ENCODE measurements at regions not wholly inside any gene's neighbourhood (a gene's known extent, or its start where the extent isn't known, plus 50 kb on each side); places are given as distances from the start of the nearest gene placed in this dataset.

DNA sequence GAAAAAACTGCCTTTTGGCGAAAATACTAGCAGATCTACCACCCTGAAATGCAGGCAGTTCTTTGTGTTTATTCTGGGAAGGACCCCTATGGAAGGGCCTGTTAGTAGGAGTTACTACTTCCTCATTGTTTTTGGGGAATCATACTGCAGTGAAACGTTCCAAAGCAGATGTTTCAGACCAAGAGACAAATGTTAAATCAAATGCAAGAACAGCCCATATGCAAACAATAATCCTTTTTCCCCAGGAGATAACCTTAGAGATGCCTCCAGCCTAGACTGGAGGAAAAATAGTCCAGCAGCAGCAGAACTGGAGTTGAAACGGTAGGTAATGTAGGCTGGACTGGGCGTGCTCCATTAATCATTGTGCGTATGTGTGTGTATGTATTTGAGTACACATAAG, 65.9 kb upstream of the VWDE start (continued):
- TF ChIP-seq, protein P1, sequence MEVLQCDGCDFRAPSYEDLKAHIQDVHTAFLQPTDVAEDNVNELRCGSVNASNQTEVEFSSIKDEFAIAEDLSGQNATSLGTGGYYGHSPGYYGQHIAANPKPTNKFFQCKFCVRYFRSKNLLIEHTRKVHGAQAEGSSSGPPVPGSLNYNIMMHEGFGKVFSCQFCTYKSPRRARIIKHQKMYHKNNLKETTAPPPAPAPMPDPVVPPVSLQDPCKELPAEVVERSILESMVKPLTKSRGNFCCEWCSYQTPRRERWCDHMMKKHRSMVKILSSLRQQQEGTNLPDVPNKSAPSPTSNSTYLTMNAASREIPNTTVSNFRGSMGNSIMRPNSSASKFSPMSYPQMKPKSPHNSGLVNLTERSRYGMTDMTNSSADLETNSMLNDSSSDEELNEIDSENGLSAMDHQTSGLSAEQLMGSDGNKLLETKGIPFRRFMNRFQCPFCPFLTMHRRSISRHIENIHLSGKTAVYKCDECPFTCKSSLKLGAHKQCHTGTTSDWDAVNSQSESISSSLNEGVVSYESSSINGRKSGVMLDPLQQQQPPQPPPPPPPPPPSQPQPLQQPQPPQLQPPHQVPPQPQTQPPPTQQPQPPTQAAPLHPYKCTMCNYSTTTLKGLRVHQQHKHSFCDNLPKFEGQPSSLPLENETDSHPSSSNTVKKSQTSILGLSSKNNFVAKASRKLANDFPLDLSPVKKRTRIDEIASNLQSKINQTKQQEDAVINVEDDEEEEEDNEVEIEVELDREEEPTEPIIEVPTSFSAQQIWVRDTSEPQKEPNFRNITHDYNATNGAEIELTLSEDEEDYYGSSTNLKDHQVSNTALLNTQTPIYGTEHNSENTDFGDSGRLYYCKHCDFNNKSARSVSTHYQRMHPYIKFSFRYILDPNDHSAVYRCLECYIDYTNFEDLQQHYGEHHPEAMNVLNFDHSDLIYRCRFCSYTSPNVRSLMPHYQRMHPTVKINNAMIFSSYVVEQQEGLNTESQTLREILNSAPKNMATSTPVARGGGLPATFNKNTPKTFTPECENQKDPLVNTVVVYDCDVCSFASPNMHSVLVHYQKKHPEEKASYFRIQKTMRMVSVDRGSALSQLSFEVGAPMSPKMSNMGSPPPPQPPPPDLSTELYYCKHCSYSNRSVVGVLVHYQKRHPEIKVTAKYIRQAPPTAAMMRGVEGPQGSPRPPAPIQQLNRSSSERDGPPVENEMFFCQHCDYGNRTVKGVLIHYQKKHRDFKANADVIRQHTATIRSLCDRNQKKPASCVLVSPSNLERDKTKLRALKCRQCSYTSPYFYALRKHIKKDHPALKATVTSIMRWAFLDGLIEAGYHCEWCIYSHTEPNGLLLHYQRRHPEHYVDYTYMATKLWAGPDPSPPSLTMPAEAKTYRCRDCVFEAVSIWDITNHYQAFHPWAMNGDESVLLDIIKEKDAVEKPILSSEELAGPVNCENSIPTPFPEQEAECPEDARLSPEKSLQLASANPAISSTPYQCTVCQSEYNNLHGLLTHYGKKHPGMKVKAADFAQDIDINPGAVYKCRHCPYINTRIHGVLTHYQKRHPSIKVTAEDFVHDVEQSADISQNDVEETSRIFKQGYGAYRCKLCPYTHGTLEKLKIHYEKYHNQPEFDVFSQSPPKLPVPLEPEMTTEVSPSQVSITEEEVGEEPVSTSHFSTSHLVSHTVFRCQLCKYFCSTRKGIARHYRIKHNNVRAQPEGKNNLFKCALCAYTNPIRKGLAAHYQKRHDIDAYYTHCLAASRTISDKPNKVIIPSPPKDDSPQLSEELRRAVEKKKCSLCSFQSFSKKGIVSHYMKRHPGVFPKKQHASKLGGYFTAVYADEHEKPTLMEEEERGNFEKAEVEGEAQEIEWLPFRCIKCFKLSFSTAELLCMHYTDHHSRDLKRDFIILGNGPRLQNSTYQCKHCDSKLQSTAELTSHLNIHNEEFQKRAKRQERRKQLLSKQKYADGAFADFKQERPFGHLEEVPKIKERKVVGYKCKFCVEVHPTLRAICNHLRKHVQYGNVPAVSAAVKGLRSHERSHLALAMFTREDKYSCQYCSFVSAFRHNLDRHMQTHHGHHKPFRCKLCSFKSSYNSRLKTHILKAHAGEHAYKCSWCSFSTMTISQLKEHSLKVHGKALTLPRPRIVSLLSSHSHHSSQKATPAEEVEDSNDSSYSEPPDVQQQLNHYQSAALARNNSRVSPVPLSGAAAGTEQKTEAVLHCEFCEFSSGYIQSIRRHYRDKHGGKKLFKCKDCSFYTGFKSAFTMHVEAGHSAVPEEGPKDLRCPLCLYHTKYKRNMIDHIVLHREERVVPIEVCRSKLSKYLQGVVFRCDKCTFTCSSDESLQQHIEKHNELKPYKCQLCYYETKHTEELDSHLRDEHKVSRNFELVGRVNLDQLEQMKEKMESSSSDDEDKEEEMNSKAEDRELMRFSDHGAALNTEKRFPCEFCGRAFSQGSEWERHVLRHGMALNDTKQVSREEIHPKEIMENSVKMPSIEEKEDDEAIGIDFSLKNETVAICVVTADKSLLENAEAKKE (CRISPR knock-in tag; IDR thresholded peaks at IDR 0.05), result no peak
- no peak for TF ChIP-seq ZNF114 (CRISPR knock-in tag; IDR thresholded peaks at IDR 0.05)

DNA sequence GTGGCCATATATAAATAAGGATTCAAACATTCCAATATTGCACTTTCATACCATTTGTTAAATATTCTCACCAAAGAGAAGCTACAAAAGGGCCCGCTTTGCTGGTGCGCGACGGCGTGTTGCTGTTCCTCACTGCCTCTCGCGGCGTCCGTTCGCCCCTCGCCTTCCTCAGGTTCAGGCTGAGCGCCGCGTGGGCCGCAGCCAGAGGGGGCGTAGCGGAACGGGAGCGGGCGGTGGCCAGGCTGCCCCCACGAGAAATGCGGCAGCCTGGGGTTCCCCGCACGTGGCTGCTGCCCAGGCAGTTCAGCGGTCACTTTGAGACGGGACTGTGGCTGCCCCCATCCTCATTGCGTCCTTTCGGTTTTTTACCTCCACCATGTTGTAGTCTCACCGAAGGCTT, 67.3 kb upstream of the VWDE start:
- H3K4me3 Mint-ChIP-seq, result no peak overlapping the region
- H3K9me3 Mint-ChIP-seq, result no peaks in the 10 kb centered on the region
- Histone ChIP-seq H2AFZ (no peak overlapping the region), H3K4me3 (no peak overlapping the region), H3K27me3 (ENCODE audit: insufficient read depth) (no peaks in the 10 kb centered on the region), H3F3A (replicated peaks; ENCODE audit: low read depth) (no peaks in the 10 kb centered on the region), H4K20me1 (replicated peaks; ENCODE audit: insufficient read depth) (no peaks in the 10 kb centered on the region), H3K27ac (ENCODE audit: low read depth) (no peak overlapping the region), H3K9me2 (ENCODE audit: insufficient read depth) (no peaks in the 10 kb centered on the region), H3K36me3 (ENCODE audit: insufficient read depth) (no peaks in the 10 kb centered on the region), H3K4me2 (no peak overlapping the region), H3K4me1 (ENCODE audit: insufficient read depth) (no peaks in the 10 kb centered on the region), H3K79me2 (replicated peaks; ENCODE audit: insufficient read depth) (no peaks in the 10 kb centered on the region)
- 0 out of 3 replicates have a peak, but pooled peaks cover 2% of the 10 kb centered on the region for H3K4me1 Mint-ChIP-seq
- DNase-seq (ENCODE audit: low spot score), result no peak
- H3K36me3 Mint-ChIP-seq (ENCODE audit: low read depth), result no peaks in the 10 kb centered on the region
- H3K27me3 Mint-ChIP-seq (ENCODE audit: insufficient read depth, low read depth, poor library complexity), result peaks cover 3% of the 10 kb centered on the region
- H3K27ac Mint-ChIP-seq, result no peak overlapping the region
- no peak for ATAC-seq
- TF ChIP-seq EZH2 (IDR thresholded peaks at IDR 0.05; ENCODE audit: low read depth, unreplicated experiment) (no peak), ZNF331 (CRISPR knock-in tag; IDR thresholded peaks at IDR 0.05; ENCODE audit: low read depth) (no peak), STAT1 (IDR thresholded peaks at IDR 0.05; ENCODE audit: unreplicated experiment) (no peak), CREB1 (CRISPR knock-in tag; IDR thresholded peaks at IDR 0.05; ENCODE audit: low read depth) (no peak), ZNF114 (CRISPR knock-in tag; IDR thresholded peaks at IDR 0.05) (no peak), NANOG (IDR thresholded peaks at IDR 0.05; ENCODE audit: borderline replicate concordance) (no peak)
- TF ChIP-seq, protein P1 (CRISPR knock-in tag; IDR thresholded peaks at IDR 0.05), result no peak
- TF ChIP-seq, protein P2, sequence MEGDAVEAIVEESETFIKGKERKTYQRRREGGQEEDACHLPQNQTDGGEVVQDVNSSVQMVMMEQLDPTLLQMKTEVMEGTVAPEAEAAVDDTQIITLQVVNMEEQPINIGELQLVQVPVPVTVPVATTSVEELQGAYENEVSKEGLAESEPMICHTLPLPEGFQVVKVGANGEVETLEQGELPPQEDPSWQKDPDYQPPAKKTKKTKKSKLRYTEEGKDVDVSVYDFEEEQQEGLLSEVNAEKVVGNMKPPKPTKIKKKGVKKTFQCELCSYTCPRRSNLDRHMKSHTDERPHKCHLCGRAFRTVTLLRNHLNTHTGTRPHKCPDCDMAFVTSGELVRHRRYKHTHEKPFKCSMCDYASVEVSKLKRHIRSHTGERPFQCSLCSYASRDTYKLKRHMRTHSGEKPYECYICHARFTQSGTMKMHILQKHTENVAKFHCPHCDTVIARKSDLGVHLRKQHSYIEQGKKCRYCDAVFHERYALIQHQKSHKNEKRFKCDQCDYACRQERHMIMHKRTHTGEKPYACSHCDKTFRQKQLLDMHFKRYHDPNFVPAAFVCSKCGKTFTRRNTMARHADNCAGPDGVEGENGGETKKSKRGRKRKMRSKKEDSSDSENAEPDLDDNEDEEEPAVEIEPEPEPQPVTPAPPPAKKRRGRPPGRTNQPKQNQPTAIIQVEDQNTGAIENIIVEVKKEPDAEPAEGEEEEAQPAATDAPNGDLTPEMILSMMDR (conservative IDR thresholded peaks at IDR 0.05; ENCODE audit: low read depth in 2 of 2), result no peak
